ELF-1 (cell line): ENCODE measurements at regions not wholly inside any gene's neighbourhood (a gene's known extent, or its start where the extent isn't known, plus 50 kb on each side); places are given as distances from the start of the nearest gene placed in this dataset.

ENCODE experiments used
- DNase-seq: peaks from one replicate; pipeline ENCODE4 v3.0.0-alpha.2; 2016; ENCODE audit warnings: low read depth, low spot score

- peak; percentile 3 for DNase-seq
Measured at GRCh38 chr9:2923766-2924379, 80.0 kb upstream of the PUM3 start.

DNA sequence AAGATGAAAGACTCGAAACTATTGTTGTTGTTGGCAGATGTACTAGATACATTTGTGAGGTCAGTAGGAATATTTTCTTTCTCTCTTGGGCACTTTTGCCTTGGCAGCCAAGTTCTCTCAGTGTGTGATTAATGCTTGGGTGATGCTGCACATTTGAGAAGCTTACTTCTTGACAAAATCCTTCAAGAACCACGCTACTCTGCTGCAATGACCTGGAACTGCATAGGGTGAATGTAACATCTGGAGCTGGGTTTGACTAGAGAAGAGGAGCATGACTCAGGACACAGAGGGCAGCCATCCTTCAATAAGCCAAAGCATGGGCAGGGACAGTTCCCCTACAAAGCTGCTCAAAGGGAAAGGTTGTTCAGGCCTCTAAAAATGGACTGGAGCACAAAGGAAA lies 75.5 kb upstream of the PUM3 start:
- no peak for DNase-seq

DNA sequence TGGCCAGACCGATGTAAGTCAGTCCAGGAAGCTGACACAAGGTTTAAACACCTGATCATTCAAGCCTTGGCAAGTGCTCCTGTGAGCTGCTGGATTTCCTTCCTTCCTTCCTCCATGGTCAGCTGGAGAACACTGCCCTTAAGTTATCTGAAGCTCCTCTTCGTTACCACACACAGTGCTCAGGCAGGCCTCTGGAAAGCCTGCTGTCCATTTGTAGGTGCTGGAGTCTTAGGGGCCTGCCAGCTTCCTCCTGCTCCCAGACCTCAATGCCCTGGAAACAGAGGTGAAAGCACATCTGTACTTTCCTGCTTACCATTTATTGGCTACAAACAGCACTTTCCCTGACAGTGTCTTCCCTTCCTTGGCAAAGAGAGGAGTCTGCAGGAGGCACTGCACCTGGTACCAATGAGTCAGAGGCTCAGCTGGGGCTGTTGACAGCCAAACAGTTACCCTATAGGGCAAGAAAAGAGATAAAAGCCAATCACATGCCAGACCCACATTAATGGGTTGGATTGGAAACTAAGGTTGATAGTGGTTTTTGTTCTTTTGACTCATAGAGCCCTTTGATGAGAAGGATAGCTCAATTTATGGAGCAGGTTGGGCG lies 72.6 kb upstream of the PUM3 start:
- DNase-seq, result peak; percentile 2

GRCh38 chr9:2913026-2913425 lies 69.1 kb upstream of the PUM3 start:
- no peak for DNase-seq

GRCh38 chr9:2907411-2907810 lies 63.5 kb upstream of the PUM3 start:
- no peak for DNase-seq

- DNase-seq, result no peak
Measured at GRCh38 chr9:2904242-2904930, 60.5 kb upstream of the PUM3 start.
